Progenitor cell of endocrine pancreas (in vitro differentiated cells): ENCODE measurements at regions not wholly inside any gene's neighbourhood (a gene's known extent, or its start where the extent isn't known, plus 50 kb on each side); places are given as distances from the start of the nearest gene placed in this dataset.

Experiments
- DNase-seq: peaks from one replicate; pipeline ENCODE4 v3.0.0; 2021; ENCODE audit warnings: low spot score; ENCODE audit not compliant: unreplicated experiment
- H3K27ac Mint-ChIP-seq: 2 replicates; pipeline ENCODE4 v1.8.0; 2021; ENCODE audit warnings: mild to moderate bottlenecking, moderate library complexity, mixed read lengths
- H3K27me3 Mint-ChIP-seq: 2 replicates; pipeline ENCODE4 v1.8.0; 2021; ENCODE audit warnings: mixed read lengths
- H3K36me3 Mint-ChIP-seq: 2 replicates; pipeline ENCODE4 v1.8.0; 2022; ENCODE audit warnings: mixed read lengths; ENCODE audit not compliant: insufficient read depth
- H3K4me1 Mint-ChIP-seq: 2 replicates; pipeline ENCODE4 v1.8.0; 2021; ENCODE audit warnings: low read depth, mixed read lengths
- H3K4me3 Mint-ChIP-seq: 2 replicates; pipeline ENCODE4 v1.8.0; 2021; ENCODE audit warnings: low read depth, mild to moderate bottlenecking, moderate library complexity, mixed read lengths
- H3K9me3 Mint-ChIP-seq: 2 replicates; pipeline ENCODE4 v1.8.0; 2021; ENCODE audit warnings: low read depth, mixed read lengths
- TF ChIP-seq, protein P1 (sequence below): fragments of 200-600 bp; sonication (generic); IDR thresholded peaks from one replicate; pipeline ENCODE4 v1.5.0; 2021; ENCODE audit warnings: antibody characterized with exemption, mild to moderate bottlenecking; ENCODE audit not compliant: unreplicated experiment

DNA sequence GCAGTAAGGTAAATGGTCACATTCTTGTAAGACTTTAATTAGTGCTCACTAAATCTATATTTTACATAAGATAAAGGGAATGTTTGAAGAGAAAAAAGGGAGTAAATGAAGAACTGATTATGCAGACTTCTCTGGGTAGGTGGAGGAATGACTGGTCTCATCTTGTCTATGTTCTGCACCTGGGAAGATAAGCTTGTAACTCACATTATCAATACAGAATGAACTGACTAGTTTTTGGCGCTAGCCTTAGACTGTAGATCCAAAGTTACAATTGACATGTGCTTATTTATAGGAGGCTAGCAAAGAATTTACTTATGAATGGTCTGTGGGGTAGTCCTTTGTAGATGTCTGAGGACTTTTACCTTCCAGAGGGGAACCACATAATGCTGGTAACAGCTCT is 214.9 kb upstream of the RAB4A start:
- no peak overlapping the region for H3K4me3 Mint-ChIP-seq
- H3K4me1 Mint-ChIP-seq = peaks cover 8% of the 10 kb centered on the region
- H3K36me3 Mint-ChIP-seq = peaks cover 3% of the 10 kb centered on the region
- TF ChIP-seq, protein P1, sequence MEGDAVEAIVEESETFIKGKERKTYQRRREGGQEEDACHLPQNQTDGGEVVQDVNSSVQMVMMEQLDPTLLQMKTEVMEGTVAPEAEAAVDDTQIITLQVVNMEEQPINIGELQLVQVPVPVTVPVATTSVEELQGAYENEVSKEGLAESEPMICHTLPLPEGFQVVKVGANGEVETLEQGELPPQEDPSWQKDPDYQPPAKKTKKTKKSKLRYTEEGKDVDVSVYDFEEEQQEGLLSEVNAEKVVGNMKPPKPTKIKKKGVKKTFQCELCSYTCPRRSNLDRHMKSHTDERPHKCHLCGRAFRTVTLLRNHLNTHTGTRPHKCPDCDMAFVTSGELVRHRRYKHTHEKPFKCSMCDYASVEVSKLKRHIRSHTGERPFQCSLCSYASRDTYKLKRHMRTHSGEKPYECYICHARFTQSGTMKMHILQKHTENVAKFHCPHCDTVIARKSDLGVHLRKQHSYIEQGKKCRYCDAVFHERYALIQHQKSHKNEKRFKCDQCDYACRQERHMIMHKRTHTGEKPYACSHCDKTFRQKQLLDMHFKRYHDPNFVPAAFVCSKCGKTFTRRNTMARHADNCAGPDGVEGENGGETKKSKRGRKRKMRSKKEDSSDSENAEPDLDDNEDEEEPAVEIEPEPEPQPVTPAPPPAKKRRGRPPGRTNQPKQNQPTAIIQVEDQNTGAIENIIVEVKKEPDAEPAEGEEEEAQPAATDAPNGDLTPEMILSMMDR = no peak
- DNase-seq = no peak
- H3K27me3 Mint-ChIP-seq = peaks cover 15% of the 10 kb centered on the region
- H3K9me3 Mint-ChIP-seq = peaks cover 8% of the 10 kb centered on the region
- no peak overlapping the region for H3K27ac Mint-ChIP-seq

DNA sequence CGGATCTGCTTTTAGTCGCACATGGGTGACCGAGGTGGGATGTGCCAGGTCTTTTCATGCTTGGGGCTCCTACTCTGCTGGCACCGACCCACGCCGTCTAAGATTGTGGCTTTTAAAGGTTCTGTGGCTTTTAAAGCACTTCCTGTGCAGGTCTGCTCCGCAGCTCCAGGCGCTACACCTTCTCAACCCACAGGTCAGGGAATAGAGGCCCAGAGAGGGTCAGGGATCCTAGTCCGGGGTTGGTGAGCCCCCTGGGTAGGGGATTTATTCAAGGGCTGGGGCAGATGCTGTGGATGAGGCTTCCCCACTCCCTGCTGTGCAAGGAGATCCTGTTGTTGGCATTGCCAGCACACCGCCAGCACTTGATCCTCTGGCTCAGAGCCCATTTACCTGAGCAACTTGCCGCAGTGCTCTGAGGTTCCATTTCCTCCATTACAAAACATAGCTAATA is 212.8 kb upstream of the RAB4A start:
- peaks cover 18% of the 10 kb centered on the region for H3K27me3 Mint-ChIP-seq
- TF ChIP-seq, protein P1 = no peak
- H3K27ac Mint-ChIP-seq = no peak overlapping the region
- no peak for DNase-seq
- no peak overlapping the region for H3K4me3 Mint-ChIP-seq
- H3K9me3 Mint-ChIP-seq = no peaks in the 10 kb centered on the region
- no peaks in the 10 kb centered on the region for H3K36me3 Mint-ChIP-seq
- H3K4me1 Mint-ChIP-seq = peaks cover 13% of the 10 kb centered on the region

DNA sequence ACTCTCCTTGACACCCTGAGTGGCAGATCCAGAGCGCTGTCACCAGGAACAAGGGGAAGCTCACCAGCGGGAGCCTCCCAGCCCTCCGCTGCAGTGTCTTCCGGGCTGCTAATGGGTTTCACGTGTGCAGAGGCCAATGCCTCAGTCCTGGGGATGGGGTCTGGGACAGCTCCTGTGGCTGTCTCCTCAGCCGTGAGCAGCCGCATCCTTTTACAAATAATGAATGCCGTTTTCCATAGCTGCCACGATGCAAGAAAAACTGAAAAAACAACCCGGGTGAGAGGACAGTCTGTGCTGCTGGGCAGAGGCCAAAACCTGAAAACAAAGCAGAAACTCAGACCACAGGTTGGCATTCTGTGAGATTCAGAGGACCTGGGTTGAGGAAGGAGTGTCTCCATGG is 212.2 kb upstream of the RAB4A start:
- Mint-ChIP-seq H3K9me3 (no peaks in the 10 kb centered on the region), H3K4me1 (peaks cover 15% of the 10 kb centered on the region), H3K4me3 (no peak overlapping the region), H3K27ac (no peak overlapping the region), H3K27me3 (peaks cover 18% of the 10 kb centered on the region), H3K36me3 (no peaks in the 10 kb centered on the region)
- no peak for DNase-seq
- TF ChIP-seq, protein P1 = no peak

DNA sequence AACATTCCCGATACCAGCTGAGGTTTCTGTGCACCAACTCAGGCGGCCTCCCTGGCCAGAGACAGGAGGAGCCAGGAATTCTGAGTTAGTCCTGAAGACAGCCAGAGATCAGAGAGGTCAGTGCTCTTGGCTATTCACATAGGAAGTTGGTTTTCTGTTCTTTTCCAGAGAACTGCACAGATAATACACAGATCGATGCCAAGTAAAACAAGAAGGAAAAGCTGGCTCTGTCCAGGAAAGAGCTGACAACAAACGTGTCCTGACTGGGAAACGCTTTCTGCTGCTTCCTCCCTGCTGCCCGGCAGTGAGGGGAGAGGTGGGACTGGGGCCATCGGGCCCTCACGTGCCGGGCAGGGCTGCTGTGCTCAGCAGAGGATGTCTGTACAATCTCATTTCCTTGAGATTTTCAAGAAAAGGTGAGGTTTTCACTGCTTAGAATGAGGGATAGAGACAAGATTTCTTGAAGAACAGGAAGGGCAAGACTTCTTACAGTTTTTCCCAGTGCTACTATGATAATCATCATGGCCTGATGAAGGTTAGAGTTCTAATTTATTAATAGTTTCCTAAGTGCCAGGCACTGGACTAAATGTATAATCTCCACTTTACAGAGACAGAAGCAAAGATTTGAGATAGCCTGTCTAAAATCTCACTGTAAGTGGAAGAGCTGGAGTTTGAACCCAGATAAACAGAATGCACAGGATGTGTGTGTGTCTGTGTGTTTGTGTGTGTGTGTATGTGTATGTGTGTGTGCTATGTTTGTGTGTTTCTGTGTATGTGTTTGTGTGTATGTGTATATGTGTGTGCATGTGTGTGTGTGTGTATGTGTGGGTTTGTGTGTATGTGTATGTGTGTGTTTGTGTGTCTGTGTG is 211.0 kb upstream of the RAB4A start:
- TF ChIP-seq, protein P1 = no peak
- no peak overlapping the region for H3K27ac Mint-ChIP-seq
- no peak for DNase-seq
- H3K27me3 Mint-ChIP-seq = peaks cover 16% of the 10 kb centered on the region
- no peak overlapping the region for H3K4me3 Mint-ChIP-seq
- no peaks in the 10 kb centered on the region for H3K9me3 Mint-ChIP-seq
- no peaks in the 10 kb centered on the region for H3K36me3 Mint-ChIP-seq
- peaks cover 18% of the 10 kb centered on the region for H3K4me1 Mint-ChIP-seq

DNA sequence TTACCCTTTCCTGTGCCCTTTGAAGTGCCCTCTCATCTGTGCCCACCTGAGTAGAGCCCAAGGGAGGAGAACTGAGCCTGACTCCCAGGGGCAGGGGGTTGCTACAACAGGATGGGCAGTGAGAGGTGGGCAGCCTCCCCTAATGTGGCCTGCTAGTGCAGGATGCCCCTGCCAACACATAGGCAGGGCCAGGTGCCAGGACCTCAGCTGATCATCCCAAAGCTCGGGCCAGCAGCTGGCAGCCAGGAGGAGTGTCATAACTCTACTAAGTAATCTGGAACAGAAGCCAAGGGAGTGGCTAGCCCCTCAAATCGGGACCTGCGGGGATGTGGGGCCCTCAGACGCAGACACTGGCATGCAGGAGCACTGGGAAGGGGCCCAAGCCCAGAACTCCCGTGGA is 208.8 kb upstream of the RAB4A start:
- H3K9me3 Mint-ChIP-seq = no peaks in the 10 kb centered on the region
- no peak overlapping the region for H3K27ac Mint-ChIP-seq
- H3K4me1 Mint-ChIP-seq = peaks cover 18% of the 10 kb centered on the region
- TF ChIP-seq, protein P1 = no peak
- H3K27me3 Mint-ChIP-seq = peaks cover 11% of the 10 kb centered on the region
- no peaks in the 10 kb centered on the region for H3K36me3 Mint-ChIP-seq
- no peak overlapping the region for H3K4me3 Mint-ChIP-seq
- DNase-seq = no peak
